Loucy (cell line): ENCODE measurements at regions not wholly inside any gene's neighbourhood (a gene's known extent, or its start where the extent isn't known, plus 50 kb on each side); places are given as distances from the start of the nearest gene placed in this dataset.

Experiments
- EZH2phosphoT487 ChIP-seq: fragments of 200-600 bp; IDR thresholded peaks from 2 replicates; pipeline ENCODE4 v1.6.1; 2018; ENCODE audit warnings: antibody characterized with exemption, mild to moderate bottlenecking, moderate library complexity, borderline replicate concordance
- TF ChIP-seq, protein P1 (sequence below): fragments of 200-600 bp; sonication (generic); conservative IDR thresholded peaks from 2 replicates; pipeline ENCODE4 v1.5.1; 2014; ENCODE audit warnings: mild to moderate bottlenecking, antibody characterized with exemption, low read length

GRCh38 chr1:87179851-87180519 is 148.7 kb upstream of the LMO4 start:
- TF ChIP-seq, protein P1, sequence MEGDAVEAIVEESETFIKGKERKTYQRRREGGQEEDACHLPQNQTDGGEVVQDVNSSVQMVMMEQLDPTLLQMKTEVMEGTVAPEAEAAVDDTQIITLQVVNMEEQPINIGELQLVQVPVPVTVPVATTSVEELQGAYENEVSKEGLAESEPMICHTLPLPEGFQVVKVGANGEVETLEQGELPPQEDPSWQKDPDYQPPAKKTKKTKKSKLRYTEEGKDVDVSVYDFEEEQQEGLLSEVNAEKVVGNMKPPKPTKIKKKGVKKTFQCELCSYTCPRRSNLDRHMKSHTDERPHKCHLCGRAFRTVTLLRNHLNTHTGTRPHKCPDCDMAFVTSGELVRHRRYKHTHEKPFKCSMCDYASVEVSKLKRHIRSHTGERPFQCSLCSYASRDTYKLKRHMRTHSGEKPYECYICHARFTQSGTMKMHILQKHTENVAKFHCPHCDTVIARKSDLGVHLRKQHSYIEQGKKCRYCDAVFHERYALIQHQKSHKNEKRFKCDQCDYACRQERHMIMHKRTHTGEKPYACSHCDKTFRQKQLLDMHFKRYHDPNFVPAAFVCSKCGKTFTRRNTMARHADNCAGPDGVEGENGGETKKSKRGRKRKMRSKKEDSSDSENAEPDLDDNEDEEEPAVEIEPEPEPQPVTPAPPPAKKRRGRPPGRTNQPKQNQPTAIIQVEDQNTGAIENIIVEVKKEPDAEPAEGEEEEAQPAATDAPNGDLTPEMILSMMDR, result no peak
- no peak for TF ChIP-seq EZH2phosphoT487
